Parathyroid adenoma (tissue), 2 donors: ENCODE measurements at regions not wholly inside any gene's neighbourhood (a gene's known extent, or its start where the extent isn't known, plus 50 kb on each side); places are given as distances from the start of the nearest gene placed in this dataset.

Experiments
- H2AFZ ChIP-seq: fragments of 300-600 bp; sonication (generic); one replicate; pipeline ENCODE4 v1.7.0; 2017; ENCODE audit warnings: antibody characterized with exemption, mild to moderate bottlenecking
- H3K27ac ChIP-seq: fragments of 300-600 bp; sonication (generic); one replicate; pipeline ENCODE4 v1.7.0; 2017
- H3K27me3 ChIP-seq: fragments of 300-600 bp; sonication (generic); one replicate; pipeline ENCODE4 v1.7.0; 2017; ENCODE audit warnings: low read length; ENCODE audit not compliant: control insufficient read depth, insufficient read depth
- H3K36me3 ChIP-seq: fragments of 300-600 bp; sonication (generic); one replicate; pipeline ENCODE4 v1.7.0; 2017; ENCODE audit warnings: low read length; ENCODE audit not compliant: control insufficient read depth, insufficient read depth
- H3K4me1 ChIP-seq: fragments of 300-600 bp; sonication (generic); one replicate; pipeline ENCODE4 v1.7.0; 2017; ENCODE audit warnings: control low read depth
- H3K4me2 ChIP-seq: fragments of 300-600 bp; sonication (generic); one replicate; pipeline ENCODE4 v1.7.0; 2017; ENCODE audit warnings: low read length
- H3K4me3 ChIP-seq: fragments of 300-600 bp; sonication (generic); one replicate; pipeline ENCODE4 v1.7.0; 2017; ENCODE audit warnings: low read depth, low read length
- H3K79me2 ChIP-seq: fragments of 300-600 bp; sonication (generic); one replicate; pipeline ENCODE4 v1.7.0; 2017; ENCODE audit warnings: control low read depth
- H3K9ac ChIP-seq: fragments of 300-600 bp; sonication (generic); one replicate; pipeline ENCODE4 v1.7.0; 2017; ENCODE audit warnings: mild to moderate bottlenecking
- H3K9me3 ChIP-seq: fragments of 300-600 bp; sonication (generic); one replicate; pipeline ENCODE4 v1.7.0; 2017; ENCODE audit warnings: low read length; ENCODE audit not compliant: control insufficient read depth
- CTCF ChIP-seq: fragments of 300-600 bp; sonication (generic); IDR thresholded peaks from one replicate; pipeline ENCODE4 v1.7.0; 2017; ENCODE audit warnings: antibody characterized with exemption, mild to moderate bottlenecking
- donor health status: primary hyperparathyroidism.

GRCh38 chr6:106022801-106023200 lies 63.3 kb upstream of the PRDM1 start:
- Histone ChIP-seq H3K4me2 (no peak overlapping the region), H3K27ac (no peak overlapping the region), H3K9me3 (no peaks in the 10 kb centered on the region), H3K4me3 (no peak overlapping the region), H3K4me1 (no peaks in the 10 kb centered on the region), H3K27me3 (no peaks in the 10 kb centered on the region), H2AFZ (no peak overlapping the region), H3K36me3 (no peaks in the 10 kb centered on the region), H3K79me2 (no peaks in the 10 kb centered on the region), H3K9ac (no peak overlapping the region)
- no peak for TF ChIP-seq CTCF

GRCh38 chr6:106017454-106017853 lies 68.7 kb upstream of the PRDM1 start:
- Histone ChIP-seq H3K79me2 (no peaks in the 10 kb centered on the region), H3K36me3 (no peaks in the 10 kb centered on the region), H3K9ac (no peak overlapping the region), H3K4me2 (no peak overlapping the region), H3K27me3 (no peaks in the 10 kb centered on the region), H3K9me3 (no peaks in the 10 kb centered on the region), H3K4me3 (no peak overlapping the region), H3K27ac (no peak overlapping the region), H3K4me1 (no peaks in the 10 kb centered on the region), H2AFZ (no peak overlapping the region)
- no peak for TF ChIP-seq CTCF

- no peak for TF ChIP-seq CTCF
- Histone ChIP-seq H3K9me3 (no peaks in the 10 kb centered on the region), H3K36me3 (no peaks in the 10 kb centered on the region), H3K4me2 (no peak overlapping the region), H3K79me2 (no peaks in the 10 kb centered on the region), H3K4me3 (no peak overlapping the region), H2AFZ (no peak overlapping the region), H3K9ac (no peak overlapping the region), H3K27ac (no peak overlapping the region), H3K27me3 (no peaks in the 10 kb centered on the region), H3K4me1 (no peaks in the 10 kb centered on the region)
Observed at GRCh38 chr6:106014955-106015354, 71.2 kb upstream of the PRDM1 start.

GRCh38 chr6:106011476-106011875 lies 74.7 kb upstream of the PRDM1 start:
- Histone ChIP-seq H3K79me2 (no peaks in the 10 kb centered on the region), H3K9me3 (no peaks in the 10 kb centered on the region), H2AFZ (no peak overlapping the region), H3K27ac (no peak overlapping the region), H3K9ac (no peak overlapping the region), H3K27me3 (no peaks in the 10 kb centered on the region), H3K4me2 (no peak overlapping the region), H3K4me3 (no peak overlapping the region), H3K36me3 (no peaks in the 10 kb centered on the region), H3K4me1 (no peaks in the 10 kb centered on the region)
- no peak for TF ChIP-seq CTCF

GRCh38 chr6:106005954-106006353 lies 80.2 kb upstream of the PRDM1 start:
- H3K79me2 ChIP-seq: no peaks in the 10 kb centered on the region
- H3K9ac ChIP-seq: no peak overlapping the region
- no peak overlapping the region for H3K27ac ChIP-seq
- no peaks in the 10 kb centered on the region for H3K27me3 ChIP-seq
- H3K4me2 ChIP-seq: no peak overlapping the region
- H2AFZ ChIP-seq: no peak overlapping the region
- no peaks in the 10 kb centered on the region for H3K4me1 ChIP-seq
- H3K9me3 ChIP-seq: no peaks in the 10 kb centered on the region
- TF ChIP-seq CTCF: no peak
- no peaks in the 10 kb centered on the region for H3K36me3 ChIP-seq
- H3K4me3 ChIP-seq: no peak overlapping the region
